Osteoblast (primary cell): ENCODE measurements at regions not wholly inside any gene's neighbourhood (a gene's known extent, or its start where the extent isn't known, plus 50 kb on each side); places are given as distances from the start of the nearest gene placed in this dataset.

Source experiments
- DNase-seq: peaks from one replicate; pipeline ENCODE4 v3.0.0; 2011; ENCODE audit warnings: low spot score, mixed read lengths; ENCODE audit not compliant: insufficient read length; ENCODE audit errors: missing footprints
- H2AFZ ChIP-seq: 2 replicates; pipeline ENCODE4 v1.6.0; 2011; ENCODE audit warnings: mild to moderate bottlenecking, low read length
- H3K27ac ChIP-seq: 2 replicates; pipeline ENCODE4 v1.5.1; 2011; ENCODE audit warnings: mild to moderate bottlenecking, low read depth, low read length, moderate library complexity
- H3K27me3 ChIP-seq: 2 replicates; pipeline ENCODE4 v1.6.0; 2012; ENCODE audit warnings: mild to moderate bottlenecking, control low read depth, inconsistent platforms, low read length, moderate library complexity; ENCODE audit not compliant: insufficient read depth
- H3K36me3 ChIP-seq: 2 replicates; pipeline ENCODE4 v1.5.1; 2011; ENCODE audit warnings: mild to moderate bottlenecking, low read length, control low read depth, moderate library complexity; ENCODE audit not compliant: insufficient read depth
- H3K4me1 ChIP-seq: 2 replicates; pipeline ENCODE4 v1.5.1; 2011; ENCODE audit warnings: mild to moderate bottlenecking, low read length, control low read depth, moderate library complexity; ENCODE audit not compliant: insufficient read depth
- H3K4me2 ChIP-seq: 2 replicates; pipeline ENCODE4 v1.6.0; 2011; ENCODE audit warnings: mild to moderate bottlenecking, low read length; ENCODE audit not compliant: insufficient read depth
- H3K4me3 ChIP-seq: fragments of 200-600 bp; sonication (generic); 3 replicates; pipeline ENCODE4 v1.5.1; 2012; ENCODE audit warnings: mild to moderate bottlenecking, low read length, inconsistent platforms; ENCODE audit not compliant: insufficient read depth
- H3K79me2 ChIP-seq: 2 replicates; pipeline ENCODE4 v1.6.0; 2012; ENCODE audit warnings: mild to moderate bottlenecking, low read length, control low read depth, inconsistent platforms; ENCODE audit not compliant: insufficient read depth
- H3K9me3 ChIP-seq: 2 replicates; pipeline ENCODE4 v1.5.1; 2011; ENCODE audit warnings: low read depth, low read length, control low read depth
- H4K20me1 ChIP-seq: 2 replicates; pipeline ENCODE4 v1.6.0; 2012; ENCODE audit warnings: mild to moderate bottlenecking, low read length, control low read depth; ENCODE audit not compliant: insufficient read depth
- CTCF ChIP-seq: IDR thresholded peaks from 2 replicates; pipeline ENCODE4 v1.5.1; 2011; ENCODE audit warnings: mild to moderate bottlenecking, low read depth, low read length, moderate library complexity; ENCODE audit errors: extremely low read depth

- Histone ChIP-seq H3K4me3 (no peak overlapping the region), H3K79me2 (no peaks in the 10 kb centered on the region), H3K4me1 (no peaks in the 10 kb centered on the region), H3K27me3 (no peaks in the 10 kb centered on the region), H3K27ac (no peak overlapping the region), H4K20me1 (no peaks in the 10 kb centered on the region), H2AFZ (no peak overlapping the region), H3K9me3 (no peaks in the 10 kb centered on the region), H3K36me3 (no peaks in the 10 kb centered on the region), H3K4me2 (no peak overlapping the region)
- no peak for DNase-seq
- no peak for TF ChIP-seq CTCF
These were observed 132.1 kb downstream of the PWWP3B start for GRCh38 chrX:106300239-106300638.

- Histone ChIP-seq H3K4me1 (no peaks in the 10 kb centered on the region), H3K36me3 (no peaks in the 10 kb centered on the region), H4K20me1 (no peaks in the 10 kb centered on the region), H2AFZ (no peak overlapping the region), H3K4me3 (no peak overlapping the region), H3K27ac (no peak overlapping the region), H3K4me2 (no peak overlapping the region), H3K27me3 (no peaks in the 10 kb centered on the region), H3K9me3 (no peaks in the 10 kb centered on the region), H3K79me2 (no peaks in the 10 kb centered on the region)
- no peak for TF ChIP-seq CTCF
- no peak for DNase-seq
These were observed 132.6 kb downstream of the PWWP3B start for GRCh38 chrX:106300656-106301055.

GRCh38 chrX:106302304-106302703, 134.2 kb downstream of the PWWP3B start:
- TF ChIP-seq CTCF, result no peak
- Histone ChIP-seq H2AFZ (no peak overlapping the region), H3K27ac (no peak overlapping the region)

GRCh38 chrX:106306391-106306947, 138.4 kb downstream of the PWWP3B start:
- Histone ChIP-seq H3K36me3 (no peaks in the 10 kb centered on the region), H3K27ac (no peak overlapping the region), H3K79me2 (no peaks in the 10 kb centered on the region), H3K4me3 (no peak overlapping the region), H3K4me2 (no peak overlapping the region), H3K9me3 (no peaks in the 10 kb centered on the region), H3K4me1 (no peaks in the 10 kb centered on the region), H4K20me1 (no peaks in the 10 kb centered on the region), H3K27me3 (no peaks in the 10 kb centered on the region), H2AFZ (no peak overlapping the region)
- no peak for TF ChIP-seq CTCF
- DNase-seq, result no peak

More at GRCh38 chrX:106302304-106302703, 134.2 kb downstream of the PWWP3B start:
- Histone ChIP-seq H3K27me3 (no peaks in the 10 kb centered on the region), H3K4me3 (no peak overlapping the region), H3K36me3 (no peaks in the 10 kb centered on the region), H3K9me3 (no peaks in the 10 kb centered on the region), H3K4me2 (no peak overlapping the region), H3K79me2 (no peaks in the 10 kb centered on the region), H4K20me1 (no peaks in the 10 kb centered on the region), H3K4me1 (no peaks in the 10 kb centered on the region)
- no peak for DNase-seq
